GM23248 (cell line): ENCODE measurements at regions not wholly inside any gene's neighbourhood (a gene's known extent, or its start where the extent isn't known, plus 50 kb on each side); places are given as distances from the start of the nearest gene placed in this dataset.

Experiments used
- EZH2 ChIP-seq: fragments of 200-600 bp; sonication (generic); IDR thresholded peaks from 2 replicates; pipeline ENCODE4 v1.6.1; 2018; ENCODE audit warnings: antibody characterized with exemption, mild to moderate bottlenecking; ENCODE audit not compliant: insufficient read depth, poor library complexity, severe bottlenecking
- EZH2phosphoT487 ChIP-seq: fragments of 200-600 bp; sonication (generic); IDR thresholded peaks from 2 replicates; pipeline ENCODE4 v1.6.1; 2018; ENCODE audit warnings: antibody characterized with exemption, moderate library complexity, mild to moderate bottlenecking, low read depth; ENCODE audit not compliant: insufficient read depth

- TF ChIP-seq EZH2 (no peak), EZH2phosphoT487 (no peak)
Measured at GRCh38 chr5:77852514-77853352, 76.6 kb upstream of the TBCA start.
